ENCODE measurements at regions not wholly inside any gene's neighbourhood (a gene's known extent, or its start where the extent isn't known, plus 50 kb on each side); places are given as distances from the start of the nearest gene placed in this dataset.

DNA sequence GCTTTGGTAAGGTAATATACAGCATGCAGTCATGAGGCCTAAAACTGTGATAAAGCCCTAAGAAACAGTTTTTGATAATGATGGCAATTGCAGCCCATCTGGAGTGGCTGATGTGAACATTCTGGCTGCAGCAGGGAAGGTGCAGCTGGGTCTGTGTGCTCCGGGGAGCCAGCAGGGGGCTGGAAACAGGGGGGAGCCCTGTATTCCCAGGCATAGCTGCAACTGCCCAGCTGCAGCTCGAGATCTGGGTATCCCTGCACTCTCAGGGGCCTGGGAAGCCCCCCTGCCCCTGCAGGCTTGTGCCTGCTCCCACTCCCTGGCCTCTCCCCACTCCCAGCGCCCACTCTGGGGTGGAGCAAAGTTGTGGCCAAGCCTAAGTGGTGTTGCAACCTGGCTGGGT is 95.6 kb downstream of the RRAGB start:
- no peaks in the 10 kb centered on the region for H3K4me1 ChIP-seq
- H3K9me3 ChIP-seq, result no peaks in the 10 kb centered on the region
- no peak for TF ChIP-seq EP300 (IDR thresholded peaks at IDR 0.05)
- no peak for TF ChIP-seq POLR2AphosphoS5 (IDR thresholded peaks at IDR 0.05)
- TF ChIP-seq, protein P1, sequence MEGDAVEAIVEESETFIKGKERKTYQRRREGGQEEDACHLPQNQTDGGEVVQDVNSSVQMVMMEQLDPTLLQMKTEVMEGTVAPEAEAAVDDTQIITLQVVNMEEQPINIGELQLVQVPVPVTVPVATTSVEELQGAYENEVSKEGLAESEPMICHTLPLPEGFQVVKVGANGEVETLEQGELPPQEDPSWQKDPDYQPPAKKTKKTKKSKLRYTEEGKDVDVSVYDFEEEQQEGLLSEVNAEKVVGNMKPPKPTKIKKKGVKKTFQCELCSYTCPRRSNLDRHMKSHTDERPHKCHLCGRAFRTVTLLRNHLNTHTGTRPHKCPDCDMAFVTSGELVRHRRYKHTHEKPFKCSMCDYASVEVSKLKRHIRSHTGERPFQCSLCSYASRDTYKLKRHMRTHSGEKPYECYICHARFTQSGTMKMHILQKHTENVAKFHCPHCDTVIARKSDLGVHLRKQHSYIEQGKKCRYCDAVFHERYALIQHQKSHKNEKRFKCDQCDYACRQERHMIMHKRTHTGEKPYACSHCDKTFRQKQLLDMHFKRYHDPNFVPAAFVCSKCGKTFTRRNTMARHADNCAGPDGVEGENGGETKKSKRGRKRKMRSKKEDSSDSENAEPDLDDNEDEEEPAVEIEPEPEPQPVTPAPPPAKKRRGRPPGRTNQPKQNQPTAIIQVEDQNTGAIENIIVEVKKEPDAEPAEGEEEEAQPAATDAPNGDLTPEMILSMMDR (IDR thresholded peaks at IDR 0.05), result no peak
- no peaks in the 10 kb centered on the region for H3K27me3 ChIP-seq
- H3K4me3 ChIP-seq, result no peak overlapping the region
- no peaks in the 10 kb centered on the region for H3K36me3 ChIP-seq
- no peak for ATAC-seq
- no CpG with 5 or more reads among the region's 3 CpGs for WGBS, 2 donors (ENCODE audit: low coverage in 1 of 2)
- H3K27ac ChIP-seq, result no peak overlapping the region

DNA sequence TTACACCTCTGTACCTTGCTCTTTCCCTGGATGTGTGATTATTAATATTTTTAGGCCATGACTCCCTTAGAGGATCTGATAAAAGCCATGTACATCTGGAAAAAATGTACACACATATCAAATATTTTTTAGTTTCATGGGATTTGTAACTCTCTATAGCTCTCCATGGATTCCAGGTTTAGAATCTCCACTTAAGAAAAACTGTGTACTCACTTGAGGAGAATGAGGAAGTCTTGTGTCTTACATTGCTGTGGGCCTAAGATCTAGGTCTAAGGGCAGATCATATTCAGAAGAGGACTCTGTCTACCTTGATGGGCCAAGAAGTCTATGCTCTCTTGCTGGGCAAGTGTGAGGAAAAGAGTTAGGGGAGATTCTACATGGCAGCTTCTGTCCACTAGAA is 98.0 kb downstream of the RRAGB start:
- ATAC-seq, result no peak
- no peaks in the 10 kb centered on the region for H3K9me3 ChIP-seq
- H3K27me3 ChIP-seq, result no peaks in the 10 kb centered on the region
- H3K4me3 ChIP-seq, result no peak overlapping the region
- H3K27ac ChIP-seq, result no peak overlapping the region
- TF ChIP-seq POLR2A (IDR thresholded peaks at IDR 0.05), result no peak
- TF ChIP-seq, protein P1 (IDR thresholded peaks at IDR 0.05), result no peak
- no peak for TF ChIP-seq EP300 (IDR thresholded peaks at IDR 0.05)
- TF ChIP-seq POLR2AphosphoS5 (IDR thresholded peaks at IDR 0.05), result no peak
- H3K36me3 ChIP-seq, result no peaks in the 10 kb centered on the region
- no peaks in the 10 kb centered on the region for H3K4me1 ChIP-seq

DNA sequence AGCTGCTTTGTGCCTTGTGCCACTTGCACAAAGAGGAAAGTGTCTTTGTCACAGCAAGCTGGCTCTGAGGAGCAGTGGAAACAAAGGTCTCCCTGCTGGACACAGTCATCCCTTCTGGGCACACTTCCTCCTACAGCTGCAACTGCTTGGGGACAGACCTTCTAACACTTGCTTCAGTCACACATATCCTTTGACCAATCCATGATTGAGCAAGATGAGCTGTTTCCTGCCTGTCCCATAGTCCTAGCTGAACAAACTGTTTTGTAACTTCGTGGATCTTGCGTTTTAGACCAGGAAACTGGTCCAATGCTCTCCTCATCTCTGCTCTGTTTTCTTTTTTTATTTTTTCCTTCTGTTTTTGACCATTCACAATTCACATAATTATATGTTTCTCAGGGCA is 98.5 kb downstream of the RRAGB start:
- Histone ChIP-seq H3K36me3 (no peaks in the 10 kb centered on the region), H3K27ac (no peak overlapping the region), H3K9me3 (no peaks in the 10 kb centered on the region), H3K4me1 (no peaks in the 10 kb centered on the region), H3K27me3 (no peaks in the 10 kb centered on the region), H3K4me3 (no peak overlapping the region)
- TF ChIP-seq EP300 (IDR thresholded peaks at IDR 0.05), result no peak
- no peak for TF ChIP-seq POLR2A (IDR thresholded peaks at IDR 0.05)
- no peak for TF ChIP-seq POLR2AphosphoS5 (IDR thresholded peaks at IDR 0.05)
- TF ChIP-seq, protein P1 (IDR thresholded peaks at IDR 0.05), result no peak
- ATAC-seq, result no peak
- WGBS, 2 donors (ENCODE audit: low coverage in 1 of 2), result 33 to 76% methylated on average over 2 of the region's 2 CpGs

DNA sequence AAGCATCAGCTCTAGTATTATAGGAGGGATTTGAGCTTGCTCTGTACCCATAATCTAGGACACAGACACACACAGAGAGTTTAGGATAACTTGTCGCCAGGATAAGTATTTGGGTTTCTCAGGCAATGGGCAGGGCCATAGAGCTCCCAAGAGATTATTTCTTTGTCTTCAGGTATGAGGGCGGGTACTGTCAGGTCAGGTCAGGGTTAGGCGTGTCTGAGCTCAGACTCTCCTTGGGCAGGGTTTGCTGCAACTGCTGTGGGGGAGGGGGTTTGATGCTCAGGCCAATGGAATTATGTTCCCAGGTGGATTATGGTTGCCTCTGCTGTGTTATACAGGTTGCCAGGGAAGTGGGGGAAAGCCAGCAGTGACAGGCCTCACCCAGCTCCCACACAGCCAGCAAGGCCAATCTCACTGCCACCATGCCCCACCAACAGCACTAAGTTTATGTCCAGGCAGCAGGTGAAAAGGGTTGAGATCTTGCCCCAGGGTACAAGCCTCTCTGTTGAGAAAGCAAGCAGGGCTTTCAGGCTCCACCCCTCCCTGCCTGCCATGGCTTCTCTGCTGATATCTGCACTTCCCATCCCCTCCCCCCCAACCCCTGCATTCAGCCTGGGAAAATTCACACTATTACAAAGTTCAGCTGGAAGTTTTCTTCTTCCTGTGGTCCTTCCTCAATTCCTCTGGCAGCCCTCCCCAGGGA is 101.3 kb downstream of the RRAGB start:
- Histone ChIP-seq H3K27ac (no peak overlapping the region), H3K27me3 (no peaks in the 10 kb centered on the region), H3K4me3 (no peak overlapping the region), H3K36me3 (no peaks in the 10 kb centered on the region), H3K4me1 (no peaks in the 10 kb centered on the region), H3K9me3 (no peaks in the 10 kb centered on the region)
- no peak for TF ChIP-seq EP300 (IDR thresholded peaks at IDR 0.05)
- TF ChIP-seq POLR2AphosphoS5 (IDR thresholded peaks at IDR 0.05), result no peak
- no peak for TF ChIP-seq POLR2A (IDR thresholded peaks at IDR 0.05)
- TF ChIP-seq, protein P1 (IDR thresholded peaks at IDR 0.05), result no peak
- no CpG with 5 or more reads among the region's 3 CpGs for WGBS, 2 donors (ENCODE audit: low coverage in 1 of 2)
- no peak for ATAC-seq

DNA sequence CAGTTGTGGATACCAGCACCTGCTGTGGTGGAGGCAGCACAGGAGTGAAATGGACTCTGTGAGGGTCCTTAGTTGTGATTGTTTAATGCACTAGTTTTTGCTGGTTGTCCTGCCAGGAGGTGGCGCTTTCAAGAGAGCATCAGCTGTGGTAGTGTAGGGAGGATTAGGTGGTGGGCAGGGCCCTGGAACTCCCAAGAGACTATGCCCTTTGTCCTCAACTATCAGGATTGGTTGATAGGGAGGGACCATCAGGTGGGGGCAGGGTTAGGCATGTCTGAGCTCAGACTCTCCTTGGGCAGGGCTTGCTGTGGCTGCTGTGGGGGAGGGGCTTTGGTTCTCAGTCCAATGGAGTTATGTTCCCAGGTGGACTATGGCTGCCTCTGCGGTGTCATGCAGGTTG is 121.9 kb downstream of the RRAGB start:
- no peak overlapping the region for H3K27ac ChIP-seq
- TF ChIP-seq POLR2AphosphoS5 (IDR thresholded peaks at IDR 0.05) (no peak), POLR2A (IDR thresholded peaks at IDR 0.05) (no peak), EP300 (IDR thresholded peaks at IDR 0.05) (no peak)
- TF ChIP-seq, protein P1 (IDR thresholded peaks at IDR 0.05), result no peak

More for the DNA sequence above, 121.9 kb downstream of the RRAGB start:
- no peak for ATAC-seq
- no CpG with 5 or more reads among the region's 2 CpGs for WGBS, 2 donors (ENCODE audit: low coverage in 1 of 2)
- no peaks in the 10 kb centered on the region for H3K27me3 ChIP-seq
- no peaks in the 10 kb centered on the region for H3K4me1 ChIP-seq
- H3K9me3 ChIP-seq, result peaks cover 0 to 7% (median 0%) of the 10 kb centered on the region in 3 donors
- H3K36me3 ChIP-seq, result no peaks in the 10 kb centered on the region
- no peak overlapping the region for H3K4me3 ChIP-seq

Measured in gastroesophageal sphincter (tissue), 4 donors.